ENCODE measurements at regions not wholly inside any gene's neighbourhood (a gene's known extent, or its start where the extent isn't known, plus 50 kb on each side); places are given as distances from the start of the nearest gene placed in this dataset.

DNA sequence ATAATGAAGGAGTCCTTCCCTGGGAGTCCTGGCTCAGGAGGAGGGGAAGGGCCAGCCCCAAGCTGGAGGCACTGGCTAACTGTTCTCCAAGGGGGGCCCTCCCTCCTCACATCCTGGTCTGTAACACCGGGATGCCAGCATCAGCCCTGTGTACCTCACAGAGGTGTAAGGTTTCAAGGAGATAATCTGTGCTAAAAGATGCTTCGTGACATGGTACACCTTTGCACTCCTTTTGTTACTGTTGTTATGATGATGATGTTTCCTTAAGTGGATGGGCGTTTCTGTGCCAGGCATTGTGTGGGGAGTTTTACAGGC, 236.7 kb upstream of the TNRC6C start:
- Histone ChIP-seq H3K4me1 (ENCODE audit: control insufficient read depth, extremely low read depth, insufficient read depth, low read length) (no peaks in the 10 kb centered on the region), H3K27me3 (ENCODE audit: control insufficient read depth, insufficient read depth, low read length) (no peaks in the 10 kb centered on the region), H3K4me2 (ENCODE audit: extremely low read depth, insufficient read depth, low read length) (no peak overlapping the region), H4K20me1 (ENCODE audit: control insufficient read depth, extremely low read depth, insufficient read depth, low read length) (no peaks in the 10 kb centered on the region), H3K9ac (ENCODE audit: insufficient read depth, low read length) (no peak overlapping the region), H3K27ac (ENCODE audit: insufficient read depth, low read length) (no peak overlapping the region), H3K4me3 (replicated peaks in 1 of 4; ENCODE audit: control extremely low read depth in 1 of 4, insufficient read depth in 1 of 4, low read depth in 3 of 4, low read length in 4 of 4) (no peak overlapping the region), H3K36me3 (ENCODE audit: control insufficient read depth, insufficient read depth, low read length) (no peaks in the 10 kb centered on the region), H3K79me2 (ENCODE audit: control insufficient read depth, insufficient read depth, low read length) (no peaks in the 10 kb centered on the region), H3K9me3 (ENCODE audit: control insufficient read depth, insufficient read depth, low read depth, low read length) (no peaks in the 10 kb centered on the region), H2AFZ (ENCODE audit: low read length) (no peak overlapping the region)
- TF ChIP-seq, protein P1, sequence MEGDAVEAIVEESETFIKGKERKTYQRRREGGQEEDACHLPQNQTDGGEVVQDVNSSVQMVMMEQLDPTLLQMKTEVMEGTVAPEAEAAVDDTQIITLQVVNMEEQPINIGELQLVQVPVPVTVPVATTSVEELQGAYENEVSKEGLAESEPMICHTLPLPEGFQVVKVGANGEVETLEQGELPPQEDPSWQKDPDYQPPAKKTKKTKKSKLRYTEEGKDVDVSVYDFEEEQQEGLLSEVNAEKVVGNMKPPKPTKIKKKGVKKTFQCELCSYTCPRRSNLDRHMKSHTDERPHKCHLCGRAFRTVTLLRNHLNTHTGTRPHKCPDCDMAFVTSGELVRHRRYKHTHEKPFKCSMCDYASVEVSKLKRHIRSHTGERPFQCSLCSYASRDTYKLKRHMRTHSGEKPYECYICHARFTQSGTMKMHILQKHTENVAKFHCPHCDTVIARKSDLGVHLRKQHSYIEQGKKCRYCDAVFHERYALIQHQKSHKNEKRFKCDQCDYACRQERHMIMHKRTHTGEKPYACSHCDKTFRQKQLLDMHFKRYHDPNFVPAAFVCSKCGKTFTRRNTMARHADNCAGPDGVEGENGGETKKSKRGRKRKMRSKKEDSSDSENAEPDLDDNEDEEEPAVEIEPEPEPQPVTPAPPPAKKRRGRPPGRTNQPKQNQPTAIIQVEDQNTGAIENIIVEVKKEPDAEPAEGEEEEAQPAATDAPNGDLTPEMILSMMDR (conservative IDR thresholded peaks at IDR 0.05 in 1 of 2, IDR thresholded peaks at IDR 0.05 in 1 of 2; ENCODE audit: low read depth in 1 of 2, low read length in 2 of 2): no peak
- no peak for TF ChIP-seq EZH2 (IDR thresholded peaks at IDR 0.05; ENCODE audit: low read length, missing control alignments)
- DNase-seq (ENCODE audit: low read depth in 2 of 2): no peak

DNA sequence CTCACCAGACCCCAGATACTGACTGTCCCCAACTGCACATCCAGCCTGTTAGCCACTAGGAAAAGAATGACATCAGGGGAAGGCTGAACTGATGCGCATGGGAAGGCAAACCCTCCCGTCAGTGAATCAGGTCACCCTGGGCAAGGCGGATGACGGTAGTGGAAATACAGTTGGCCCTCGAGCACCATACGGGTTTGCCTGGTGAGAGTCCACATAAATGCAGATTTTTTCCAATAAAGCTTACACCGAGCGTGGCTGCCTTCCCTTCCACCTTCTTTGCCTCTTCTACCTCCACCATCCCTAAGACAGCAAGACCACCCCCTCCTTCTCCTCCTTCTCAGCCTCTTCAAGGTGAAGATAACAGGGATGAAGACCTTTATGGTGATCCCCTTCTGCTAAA, 236.1 kb upstream of the TNRC6C start:
- no peaks in the 10 kb centered on the region for H3K36me3 ChIP-seq (ENCODE audit: control insufficient read depth, insufficient read depth, low read length)
- no peak overlapping the region for H3K9ac ChIP-seq (ENCODE audit: insufficient read depth, low read length)
- TF ChIP-seq, protein P1 (conservative IDR thresholded peaks at IDR 0.05 in 1 of 2, IDR thresholded peaks at IDR 0.05 in 1 of 2; ENCODE audit: low read depth in 1 of 2, low read length in 2 of 2): no peak
- TF ChIP-seq EZH2 (IDR thresholded peaks at IDR 0.05; ENCODE audit: low read length, missing control alignments): no peak
- H3K4me1 ChIP-seq (ENCODE audit: control insufficient read depth, extremely low read depth, insufficient read depth, low read length): no peaks in the 10 kb centered on the region
- H3K4me3 ChIP-seq (replicated peaks in 1 of 4; ENCODE audit: control extremely low read depth in 1 of 4, insufficient read depth in 1 of 4, low read depth in 3 of 4, low read length in 4 of 4): no peak overlapping the region
- no peaks in the 10 kb centered on the region for H4K20me1 ChIP-seq (ENCODE audit: control insufficient read depth, extremely low read depth, insufficient read depth, low read length)
- no peaks in the 10 kb centered on the region for H3K79me2 ChIP-seq (ENCODE audit: control insufficient read depth, insufficient read depth, low read length)
- H2AFZ ChIP-seq (ENCODE audit: low read length): no peak overlapping the region
- H3K27me3 ChIP-seq (ENCODE audit: control insufficient read depth, insufficient read depth, low read length): no peaks in the 10 kb centered on the region
- no peak overlapping the region for H3K27ac ChIP-seq (ENCODE audit: insufficient read depth, low read length)
- H3K4me2 ChIP-seq (ENCODE audit: extremely low read depth, insufficient read depth, low read length): no peak overlapping the region
- DNase-seq (ENCODE audit: low read depth in 2 of 2): no peak
- H3K9me3 ChIP-seq (ENCODE audit: control insufficient read depth, insufficient read depth, low read depth, low read length): no peaks in the 10 kb centered on the region

DNA sequence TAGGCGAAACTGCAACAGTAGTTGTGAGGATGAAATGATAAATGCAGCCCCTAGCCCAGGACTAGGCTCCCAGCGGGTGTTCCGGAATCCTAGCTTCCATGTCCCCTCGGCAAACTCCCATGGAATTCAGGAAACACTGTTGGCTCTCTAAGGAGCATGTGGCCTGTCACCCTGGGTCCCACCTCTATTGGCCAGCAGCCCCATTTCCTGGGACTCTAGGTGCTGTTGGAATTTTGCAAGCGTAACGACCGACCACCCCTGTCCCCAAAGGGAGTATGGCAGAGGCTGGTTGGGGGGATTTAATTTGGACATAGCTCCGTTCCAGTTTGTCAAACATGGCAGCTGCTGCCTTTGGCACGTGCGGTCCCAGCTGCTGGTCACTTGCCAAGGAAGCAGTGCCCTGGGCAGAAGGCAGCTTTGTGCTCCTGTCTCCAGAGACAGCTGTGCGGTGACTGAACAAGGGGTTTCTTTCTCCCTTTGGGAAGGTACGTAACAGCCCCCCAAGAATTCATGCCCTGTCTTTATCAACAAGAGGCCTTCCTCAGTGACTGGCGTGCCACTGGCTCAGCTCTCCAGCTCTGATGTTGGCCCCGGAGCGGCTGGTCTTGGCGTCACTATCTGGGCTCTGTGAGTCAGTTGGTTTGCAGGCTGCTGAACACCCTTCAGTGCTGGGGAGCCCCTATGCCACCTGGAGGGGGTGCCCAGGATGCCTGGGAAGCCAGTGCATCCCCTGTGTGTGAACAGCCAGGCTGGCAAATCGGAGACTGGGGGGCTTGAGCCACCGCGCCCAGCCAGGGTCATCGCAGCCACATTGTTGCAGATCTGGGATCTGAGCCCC, 235.2 kb upstream of the TNRC6C start:
- Histone ChIP-seq H3K4me3 (replicated peaks in 1 of 4; ENCODE audit: control extremely low read depth in 1 of 4, insufficient read depth in 1 of 4, low read depth in 3 of 4, low read length in 4 of 4) (no peak overlapping the region), H3K9ac (ENCODE audit: insufficient read depth, low read length) (no peak overlapping the region), H3K4me2 (ENCODE audit: extremely low read depth, insufficient read depth, low read length) (no peak overlapping the region), H3K27ac (ENCODE audit: insufficient read depth, low read length) (no peak overlapping the region), H2AFZ (ENCODE audit: low read length) (no peak overlapping the region), H3K79me2 (ENCODE audit: control insufficient read depth, insufficient read depth, low read length) (no peaks in the 10 kb centered on the region), H4K20me1 (ENCODE audit: control insufficient read depth, extremely low read depth, insufficient read depth, low read length) (no peaks in the 10 kb centered on the region), H3K36me3 (ENCODE audit: control insufficient read depth, insufficient read depth, low read length) (no peaks in the 10 kb centered on the region), H3K27me3 (ENCODE audit: control insufficient read depth, insufficient read depth, low read length) (no peaks in the 10 kb centered on the region), H3K9me3 (ENCODE audit: control insufficient read depth, insufficient read depth, low read depth, low read length) (no peaks in the 10 kb centered on the region), H3K4me1 (ENCODE audit: control insufficient read depth, extremely low read depth, insufficient read depth, low read length) (no peaks in the 10 kb centered on the region)
- TF ChIP-seq, protein P1 (conservative IDR thresholded peaks at IDR 0.05 in 1 of 2, IDR thresholded peaks at IDR 0.05 in 1 of 2; ENCODE audit: low read depth in 1 of 2, low read length in 2 of 2): no peak
- no peak for TF ChIP-seq EZH2 (IDR thresholded peaks at IDR 0.05; ENCODE audit: low read length, missing control alignments)
- no peak for DNase-seq (ENCODE audit: low read depth in 2 of 2)
